Activated CD4-positive, alpha-beta T cell treated with anti-CD3 and anti-CD28 coated beads for 36 hours (primary cell): ENCODE measurements at regions not wholly inside any gene's neighbourhood (a gene's known extent, or its start where the extent isn't known, plus 50 kb on each side); places are given as distances from the start of the nearest gene placed in this dataset.
A peak's percentile ranks its signal among the peaks of the same experiment; 100 is the strongest.

Experiments
- ATAC-seq: fragments of 200-7000 bp; cut with Tn5 transposase; one replicate; pipeline ENCODE4 v1.10.0; 2021; ENCODE audit warnings: mild to moderate bottlenecking, moderate library complexity
- CTCF ChIA-PET: fragments of 350-600 bp; sonication (Branson Sonifier 250); formaldehyde crosslinking; loops from one replicate; lab custom pipeline; 2021; ENCODE audit warnings: antibody characterized with exemption; lab: Charles Lee
- POLR2A ChIA-PET: fragments of 350-600 bp; sonication (Branson Sonifier 250); formaldehyde crosslinking; loops from one replicate; lab custom pipeline; 2021; ENCODE audit warnings: antibody characterized with exemption, inconsistent platforms; lab: Charles Lee
- DNase-seq: peaks from one replicate; pipeline ENCODE4 v3.0.0-alpha.2; 2020
- H3K27ac Mint-ChIP-seq: one replicate; pipeline ENCODE4 v1.8.0; 2021; ENCODE audit warnings: mixed read lengths
- H3K27me3 Mint-ChIP-seq: one replicate; pipeline ENCODE4 v1.8.0; 2021; ENCODE audit warnings: mixed read lengths
- H3K36me3 Mint-ChIP-seq: one replicate; pipeline ENCODE4 v1.8.0; 2021; ENCODE audit warnings: low read depth, mixed read lengths
- H3K4me1 Mint-ChIP-seq: one replicate; pipeline ENCODE4 v1.8.0; 2021; ENCODE audit warnings: mixed read lengths
- H3K4me3 Mint-ChIP-seq: one replicate; pipeline ENCODE4 v1.8.0; 2021; ENCODE audit warnings: mild to moderate bottlenecking, moderate library complexity, mixed read lengths
- H3K9me3 Mint-ChIP-seq: one replicate; pipeline ENCODE4 v1.8.0; 2021; ENCODE audit warnings: low read depth, mixed read lengths
- intact Hi-C, 2 experiments: fragments of 100-400 bp; cut with DNase I in 1 of 2; cut with micrococcal nuclease in 1 of 2; formaldehyde crosslinking; loops; one replicate each; pipeline versions ENCODE4 v1.14.2 to v1.15.1; 2022 to 2024; cut with DNase I, micrococcal nuclease

DNA sequence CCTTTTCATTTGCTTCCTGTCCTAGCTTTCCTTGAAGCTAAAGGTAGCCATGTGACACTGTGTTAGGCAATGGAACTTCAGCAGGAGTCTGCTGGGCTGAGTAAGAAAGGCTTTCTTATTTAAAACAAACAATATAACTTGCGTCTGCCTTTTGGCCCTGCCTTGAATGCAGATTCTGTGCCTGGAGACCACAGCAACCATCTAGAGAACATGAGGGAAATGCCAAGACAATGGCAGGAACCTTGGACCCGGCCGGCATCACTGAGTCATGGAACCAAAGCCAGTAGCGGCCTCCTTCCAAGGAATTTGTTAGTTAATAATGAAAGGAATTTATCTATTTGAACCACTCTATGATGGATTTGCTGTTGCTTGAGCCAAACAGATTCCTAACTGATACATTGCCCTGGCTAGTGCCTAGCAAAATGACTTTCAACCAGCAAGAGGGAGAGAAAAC is 207.5 kb upstream of the EPHA4 start:
- Mint-ChIP-seq H3K36me3 (no peaks in the 10 kb centered on the region), H3K4me3 (no peak overlapping the region), H3K27ac (no peak overlapping the region), H3K27me3 (no peaks in the 10 kb centered on the region), H3K9me3 (no peaks in the 10 kb centered on the region), H3K4me1 (no peaks in the 10 kb centered on the region)
- intact Hi-C loops = no loop called here
- no peak for ATAC-seq
- ChIA-PET POLR2A (no interaction called here), CTCF (no interaction called here)
- no peak for DNase-seq

DNA sequence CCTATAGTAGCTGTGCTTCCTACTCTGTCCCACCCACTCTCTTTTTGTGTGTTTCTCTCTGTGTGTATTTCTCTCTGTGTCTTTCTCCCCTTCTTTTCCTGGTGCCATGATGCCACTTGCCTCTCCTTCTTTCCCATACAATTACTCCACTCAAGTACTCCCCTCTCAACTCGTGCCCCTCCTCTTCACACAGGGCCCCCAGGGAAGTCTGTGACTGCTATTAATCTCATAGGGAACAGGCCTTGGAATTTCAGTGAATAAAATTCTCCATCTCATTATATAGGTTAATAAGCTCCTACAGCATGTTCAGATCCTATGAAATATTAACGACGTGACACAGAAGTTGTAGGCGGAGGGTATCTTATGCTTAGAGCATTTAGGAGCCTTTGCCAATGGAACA is 205.9 kb upstream of the EPHA4 start:
- POLR2A ChIA-PET = interaction anchor here (0.7 kb wide), 1 partner anchor 315 kb away, joined by 3 read pairs; no protein-coding TSS in a partner anchor
- intact Hi-C loops = no loop called here

DNA sequence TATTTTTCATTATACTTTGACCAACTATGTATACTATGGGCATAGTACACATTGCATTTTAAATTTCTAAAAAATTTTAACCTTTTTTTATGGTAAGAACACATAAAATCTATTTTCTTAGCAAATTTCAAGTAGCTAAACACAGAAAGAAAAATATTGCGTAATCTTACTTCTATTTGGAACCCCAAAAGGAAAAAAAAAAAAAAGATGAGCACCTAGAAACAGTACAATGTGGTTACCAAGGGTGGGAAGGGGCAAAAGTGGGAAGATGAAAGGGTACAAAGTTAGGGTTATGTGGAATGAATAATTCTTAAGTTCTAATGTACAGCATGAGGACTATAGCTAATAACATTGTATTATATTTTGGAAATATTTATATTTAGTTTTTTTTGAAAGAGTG is 205.0 kb upstream of the EPHA4 start:
- ATAC-seq (no peak), DNase-seq (no peak)
- ChIA-PET CTCF (no interaction called here), POLR2A (no interaction called here)
- no peaks in the 10 kb centered on the region for H3K4me1 Mint-ChIP-seq
- H3K36me3 Mint-ChIP-seq = no peaks in the 10 kb centered on the region
- no peaks in the 10 kb centered on the region for H3K27me3 Mint-ChIP-seq
- H3K27ac Mint-ChIP-seq = no peak overlapping the region
- intact Hi-C loops = no loop called here
- no peak overlapping the region for H3K4me3 Mint-ChIP-seq
- no peaks in the 10 kb centered on the region for H3K9me3 Mint-ChIP-seq

More for the DNA sequence above, 205.9 kb upstream of the EPHA4 start:
- H3K27ac Mint-ChIP-seq = no peak overlapping the region
- H3K36me3 Mint-ChIP-seq = no peaks in the 10 kb centered on the region
- H3K27me3 Mint-ChIP-seq = no peaks in the 10 kb centered on the region
- H3K4me1 Mint-ChIP-seq = no peaks in the 10 kb centered on the region
- DNase-seq = no peak
- H3K9me3 Mint-ChIP-seq = no peaks in the 10 kb centered on the region
- CTCF ChIA-PET = no interaction called here
- no peak overlapping the region for H3K4me3 Mint-ChIP-seq
- ATAC-seq = no peak

DNA sequence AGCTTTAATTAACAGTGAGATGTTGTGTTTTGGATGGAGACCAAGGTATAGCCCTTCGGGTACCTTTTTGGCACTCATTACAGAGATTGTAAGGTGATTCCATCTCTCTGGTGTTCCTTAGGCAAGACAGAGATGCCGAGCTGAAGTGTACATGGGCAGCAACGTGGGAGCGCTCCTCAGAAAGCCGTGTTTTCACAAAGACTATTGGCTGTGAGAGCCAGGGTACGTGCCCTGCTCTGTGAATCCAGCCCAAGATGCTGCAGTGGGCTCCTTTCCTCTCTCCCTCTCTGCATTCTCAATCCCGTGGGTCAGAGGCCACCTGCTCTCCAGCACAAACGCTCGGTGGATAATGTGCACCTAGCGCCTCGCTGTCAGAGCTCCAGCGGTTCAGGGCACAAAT is 203.0 kb upstream of the EPHA4 start:
- intact Hi-C loops = no loop called here
- Mint-ChIP-seq H3K4me1 (no peaks in the 10 kb centered on the region), H3K27me3 (no peaks in the 10 kb centered on the region), H3K36me3 (no peaks in the 10 kb centered on the region), H3K4me3 (no peak overlapping the region), H3K9me3 (no peaks in the 10 kb centered on the region), H3K27ac (no peak overlapping the region)
- ChIA-PET CTCF (no interaction called here), POLR2A (no interaction called here)
- DNase-seq = no peak
- ATAC-seq = no peak

DNA sequence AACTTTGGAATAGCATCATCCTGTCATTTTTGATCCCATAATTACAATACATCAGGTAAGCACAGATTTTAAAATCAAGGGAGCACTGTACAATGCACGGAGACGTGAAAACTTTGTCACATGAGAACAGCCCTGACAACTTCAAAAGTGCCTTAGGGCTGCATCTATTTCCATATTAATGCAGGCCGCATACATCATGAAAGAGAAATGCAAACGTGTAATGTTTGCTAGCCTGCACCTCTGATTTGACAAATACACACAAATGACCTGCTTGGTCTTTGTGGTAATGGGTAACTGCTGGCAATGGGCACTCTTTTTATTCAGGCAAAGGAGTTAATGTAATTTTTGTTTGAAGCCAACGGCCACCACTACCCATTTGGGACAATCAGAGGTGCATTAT is 202.0 kb upstream of the EPHA4 start:
- H3K4me1 Mint-ChIP-seq = no peaks in the 10 kb centered on the region
- H3K27me3 Mint-ChIP-seq = no peaks in the 10 kb centered on the region
- no peak overlapping the region for H3K4me3 Mint-ChIP-seq
- intact Hi-C loops = no loop called here
- no peak for ATAC-seq
- ChIA-PET POLR2A (no interaction called here), CTCF (no interaction called here)
- H3K27ac Mint-ChIP-seq = no peak overlapping the region
- no peaks in the 10 kb centered on the region for H3K9me3 Mint-ChIP-seq
- H3K36me3 Mint-ChIP-seq = no peaks in the 10 kb centered on the region
- no peak for DNase-seq

DNA sequence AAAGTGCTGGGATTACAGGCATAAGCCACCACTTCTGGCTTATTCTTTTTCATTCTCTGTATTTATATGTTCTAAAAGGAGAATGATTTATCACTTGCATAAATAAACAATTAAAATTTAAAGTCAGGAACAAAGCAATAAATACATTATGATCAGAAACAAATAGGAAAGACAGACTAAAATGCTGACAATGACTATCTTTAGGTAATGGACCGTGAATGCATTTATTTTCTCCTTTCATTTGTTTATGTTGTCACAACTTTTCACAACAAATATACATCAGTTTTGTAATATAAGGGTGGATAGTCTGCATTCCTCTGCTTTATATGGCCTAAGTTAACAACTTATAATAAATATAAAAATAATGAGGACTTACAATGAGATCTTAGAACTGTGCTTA is 199.2 kb upstream of the EPHA4 start:
- no peak for ATAC-seq
- H3K27me3 Mint-ChIP-seq = peaks cover 2% of the 10 kb centered on the region
- no peak for DNase-seq
- no peak overlapping the region for H3K27ac Mint-ChIP-seq
- H3K4me3 Mint-ChIP-seq = no peak overlapping the region
- ChIA-PET POLR2A (no interaction called here), CTCF (no interaction called here)
- H3K36me3 Mint-ChIP-seq = no peaks in the 10 kb centered on the region
- no peaks in the 10 kb centered on the region for H3K9me3 Mint-ChIP-seq
- H3K4me1 Mint-ChIP-seq = no peaks in the 10 kb centered on the region
- intact Hi-C loops = no loop called here

DNA sequence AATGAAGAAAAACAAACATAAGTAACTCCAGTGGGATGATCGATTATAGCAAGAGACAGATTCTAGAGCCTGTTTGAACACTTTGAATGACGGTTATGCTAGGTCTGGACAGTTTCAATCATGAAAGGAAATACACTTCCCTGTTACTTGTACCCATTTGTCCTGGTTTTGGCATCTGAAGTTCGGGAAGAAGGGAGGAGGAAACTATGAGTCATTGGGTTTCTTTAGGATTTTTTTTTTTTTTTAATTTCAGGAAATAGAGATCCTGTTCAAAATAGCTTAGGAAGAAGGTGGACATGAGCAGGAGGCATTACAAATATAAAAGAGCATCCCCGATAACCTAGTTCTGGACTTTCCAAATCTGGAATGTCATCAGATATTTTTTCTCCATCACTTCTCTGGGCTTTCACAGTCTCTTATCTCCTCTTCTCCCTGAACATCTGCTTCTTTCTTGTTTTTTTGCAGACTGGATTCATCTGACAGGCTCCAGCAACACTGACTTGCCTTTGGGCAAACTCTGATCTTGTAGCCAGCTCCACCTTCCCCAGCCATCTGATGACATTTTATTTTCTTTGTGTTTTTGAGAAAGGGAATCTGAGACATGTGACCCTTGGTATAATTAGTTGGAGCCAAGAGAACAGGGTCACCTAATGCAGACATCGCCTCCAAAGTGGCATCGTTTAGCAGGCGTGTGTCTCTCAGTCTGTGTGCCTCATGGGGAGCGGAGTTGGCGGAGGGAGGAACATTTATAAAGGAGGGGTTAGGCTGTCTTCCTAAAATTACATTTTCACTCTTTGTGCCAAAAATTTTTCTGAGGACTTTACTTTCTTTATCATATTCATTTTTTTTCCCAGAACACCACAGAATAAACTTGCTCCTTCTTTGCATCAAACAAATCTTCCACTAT is 195.3 kb upstream of the EPHA4 start:
- no peak for ATAC-seq
- H3K27me3 Mint-ChIP-seq = peaks cover 2% of the 10 kb centered on the region
- intact Hi-C loops = no loop called here
- ChIA-PET POLR2A (no interaction called here), CTCF (interaction anchor here (0.5 to 0.6 kb wide), 3 partner anchors 10 to 188 kb away, joined by 3 read pairs; no protein-coding TSS in a partner anchor)
- no peaks in the 10 kb centered on the region for H3K4me1 Mint-ChIP-seq
- H3K36me3 Mint-ChIP-seq = no peaks in the 10 kb centered on the region
- no peak overlapping the region for H3K27ac Mint-ChIP-seq
- DNase-seq = no peak
- no peak overlapping the region for H3K4me3 Mint-ChIP-seq
- H3K9me3 Mint-ChIP-seq = no peaks in the 10 kb centered on the region

DNA sequence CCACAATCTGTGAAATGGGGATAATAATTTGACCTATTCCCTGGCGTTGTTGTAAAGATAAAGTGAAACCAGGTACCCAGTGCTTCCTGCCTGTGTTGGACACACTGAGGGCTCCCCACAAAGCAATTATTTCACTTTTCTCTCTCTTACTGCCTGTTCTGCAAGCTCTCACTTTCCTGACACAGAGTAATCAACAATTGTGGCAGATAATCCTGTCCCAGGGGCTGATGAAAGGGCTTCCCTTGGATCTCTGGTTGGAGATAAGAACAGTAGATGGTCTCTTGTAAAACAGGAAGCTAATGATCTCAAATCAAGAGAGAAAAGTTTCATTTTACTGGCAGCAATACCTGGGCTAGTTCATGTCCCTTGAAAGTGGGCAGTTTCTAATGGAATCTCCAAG is 190.4 kb upstream of the EPHA4 start:
- Mint-ChIP-seq H3K4me3 (no peak overlapping the region), H3K4me1 (no peaks in the 10 kb centered on the region), H3K36me3 (no peaks in the 10 kb centered on the region), H3K27me3 (no peaks in the 10 kb centered on the region), H3K27ac (no peak overlapping the region), H3K9me3 (no peaks in the 10 kb centered on the region)
- ChIA-PET POLR2A (no interaction called here), CTCF (interaction anchor here (0.6 kb wide), 1 partner anchor 138 kb away, joined by 3 read pairs; no protein-coding TSS in a partner anchor)
- ATAC-seq = no peak
- no peak for DNase-seq
- intact Hi-C loops = no loop called here

DNA sequence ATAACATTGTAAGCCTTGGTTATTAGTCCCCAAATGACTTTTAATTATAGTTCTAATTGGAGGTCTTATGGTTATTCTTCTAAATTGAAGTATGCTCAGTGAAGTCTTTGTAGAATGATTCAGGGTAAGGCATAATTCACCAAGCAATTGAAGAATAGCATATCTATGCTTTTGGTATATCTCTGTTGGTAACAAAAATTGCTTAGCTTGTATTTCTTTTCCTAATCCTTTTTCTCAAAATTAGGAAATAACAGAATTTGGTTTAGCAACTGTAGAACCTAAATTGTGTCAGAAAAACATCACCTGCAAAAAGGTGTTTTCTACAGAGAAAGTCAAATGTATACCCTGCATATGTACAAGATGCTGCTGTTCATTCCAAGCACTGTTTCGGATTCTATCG is 189.2 kb upstream of the EPHA4 start:
- Mint-ChIP-seq H3K4me1 (no peaks in the 10 kb centered on the region), H3K36me3 (no peaks in the 10 kb centered on the region), H3K9me3 (no peaks in the 10 kb centered on the region), H3K27me3 (no peaks in the 10 kb centered on the region), H3K4me3 (no peak overlapping the region), H3K27ac (no peak overlapping the region)
- POLR2A ChIA-PET = no interaction called here
- CTCF ChIA-PET = no interaction called here
- no peak for ATAC-seq
- DNase-seq = no peak
- intact Hi-C loops = no loop called here

DNA sequence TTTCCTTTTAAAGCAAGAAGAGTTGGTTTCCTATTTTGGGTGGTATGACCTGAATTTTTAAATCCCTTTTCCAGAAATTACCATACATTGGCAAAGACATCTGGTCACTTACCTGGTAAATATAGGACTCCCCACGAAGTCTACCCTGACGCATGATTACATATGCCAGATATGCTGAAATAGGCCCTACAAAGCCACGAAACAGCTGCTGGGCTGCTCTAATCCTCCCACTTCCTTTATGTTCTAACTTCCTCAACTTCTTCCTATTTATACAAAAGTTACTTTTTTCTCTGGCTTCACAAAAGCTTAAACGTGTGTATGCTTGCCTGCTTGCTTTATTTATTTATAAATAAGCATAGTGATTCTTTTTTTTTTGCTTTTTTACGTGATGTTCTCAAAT is 186.0 kb upstream of the EPHA4 start:
- Mint-ChIP-seq H3K9me3 (no peaks in the 10 kb centered on the region), H3K27me3 (no peaks in the 10 kb centered on the region), H3K4me1 (no peaks in the 10 kb centered on the region), H3K27ac (no peak overlapping the region), H3K36me3 (no peaks in the 10 kb centered on the region), H3K4me3 (no peak overlapping the region)
- DNase-seq = no peak
- intact Hi-C loops = no loop called here
- ChIA-PET POLR2A (no interaction called here), CTCF (no interaction called here)
- no peak for ATAC-seq

DNA sequence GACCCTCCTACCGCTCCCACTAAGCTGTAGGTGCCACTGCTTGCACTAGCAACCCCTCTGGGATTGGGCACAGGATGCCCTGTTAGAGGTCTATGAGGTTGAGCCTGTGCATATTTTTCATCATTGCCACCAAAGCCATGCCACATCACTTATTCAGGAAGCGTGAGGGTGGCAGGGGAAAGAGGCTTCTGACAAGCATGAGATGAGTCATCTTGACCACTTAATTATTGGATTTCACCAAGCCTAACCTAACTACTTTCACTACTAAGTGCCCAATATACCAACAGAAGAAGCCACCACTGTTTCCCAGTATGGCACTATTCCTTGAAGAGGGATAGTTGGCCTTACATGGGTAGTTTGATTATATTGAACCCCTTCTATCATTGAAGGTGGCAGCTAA is 181.3 kb upstream of the EPHA4 start:
- Mint-ChIP-seq H3K4me3 (no peak overlapping the region), H3K9me3 (no peaks in the 10 kb centered on the region), H3K27ac (no peak overlapping the region), H3K4me1 (no peaks in the 10 kb centered on the region), H3K36me3 (no peaks in the 10 kb centered on the region), H3K27me3 (no peaks in the 10 kb centered on the region)
- intact Hi-C loops = no loop called here
- POLR2A ChIA-PET = no interaction called here
- CTCF ChIA-PET = no interaction called here
- no peak for ATAC-seq
- DNase-seq = no peak

DNA sequence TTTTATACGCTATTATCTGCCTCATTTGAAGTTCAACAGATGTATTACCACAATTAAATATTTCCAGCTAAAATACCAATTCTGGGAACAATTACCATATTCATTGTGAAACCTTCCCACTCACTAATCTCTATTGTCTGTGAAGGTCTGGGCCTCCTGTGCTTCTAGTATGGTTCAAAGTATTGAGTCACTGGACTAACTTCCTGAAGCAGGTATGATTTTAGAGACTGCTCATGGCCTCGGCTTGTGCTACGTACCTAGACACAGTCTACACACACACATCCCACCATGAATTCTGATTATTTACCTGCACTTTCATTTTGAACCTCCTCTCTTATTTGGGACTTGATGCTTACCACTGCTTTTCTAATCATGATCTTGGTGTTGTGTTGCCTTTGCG is 180.7 kb upstream of the EPHA4 start:
- intact Hi-C loops = no loop called here
- Mint-ChIP-seq H3K4me1 (no peaks in the 10 kb centered on the region), H3K27me3 (no peaks in the 10 kb centered on the region), H3K9me3 (no peaks in the 10 kb centered on the region), H3K36me3 (no peaks in the 10 kb centered on the region), H3K4me3 (no peak overlapping the region), H3K27ac (no peak overlapping the region)
- DNase-seq = no peak
- ChIA-PET POLR2A (no interaction called here), CTCF (no interaction called here)
- peak; percentile 71 for ATAC-seq
